Activated CD4-positive, alpha-beta T cell treated with anti-CD3 and anti-CD28 coated beads, Interleukin-2, amount 10 ng/mL, durations not matched to agents 7 days and 5 days (primary cell): ENCODE measurements at regions not wholly inside any gene's neighbourhood (a gene's known extent, or its start where the extent isn't known, plus 50 kb on each side); places are given as distances from the start of the nearest gene placed in this dataset.
"Not testable (repeated sequence)": the region's sequence is repeated elsewhere in the genome, so short reads cannot be mapped to it uniquely, and the experiment has no call there.

Experiments
- CTCF ChIA-PET: fragments of 350-600 bp; sonication (Branson Sonifier 250); formaldehyde crosslinking; loops from one replicate; lab custom pipeline; 2021; ENCODE audit warnings: antibody characterized with exemption; lab: Charles Lee
- POLR2A ChIA-PET: fragments of 350-600 bp; sonication (Branson Sonifier 250); formaldehyde crosslinking; loops from one replicate; lab custom pipeline; 2021; ENCODE audit warnings: antibody characterized with exemption; lab: Charles Lee
- DNase-seq: peaks from one replicate; pipeline ENCODE4 v3.0.0-alpha.2; 2020
- H3K27ac Mint-ChIP-seq: one replicate; pipeline ENCODE4 v1.8.0; 2021; ENCODE audit warnings: mild to moderate bottlenecking, moderate library complexity, mixed read lengths
- H3K27me3 Mint-ChIP-seq: one replicate; pipeline ENCODE4 v1.8.0; 2021; ENCODE audit warnings: mixed read lengths
- H3K36me3 Mint-ChIP-seq: one replicate; pipeline ENCODE4 v1.8.0; 2021; ENCODE audit warnings: low read depth, mixed read lengths
- H3K4me1 Mint-ChIP-seq: one replicate; pipeline ENCODE4 v1.8.0; 2021; ENCODE audit warnings: mixed read lengths
- H3K4me3 Mint-ChIP-seq: one replicate; pipeline ENCODE4 v1.8.0; 2021; ENCODE audit warnings: mild to moderate bottlenecking, moderate library complexity, mixed read lengths
- H3K9me3 Mint-ChIP-seq: one replicate; pipeline ENCODE4 v1.8.0; 2021; ENCODE audit warnings: mixed read lengths

DNA sequence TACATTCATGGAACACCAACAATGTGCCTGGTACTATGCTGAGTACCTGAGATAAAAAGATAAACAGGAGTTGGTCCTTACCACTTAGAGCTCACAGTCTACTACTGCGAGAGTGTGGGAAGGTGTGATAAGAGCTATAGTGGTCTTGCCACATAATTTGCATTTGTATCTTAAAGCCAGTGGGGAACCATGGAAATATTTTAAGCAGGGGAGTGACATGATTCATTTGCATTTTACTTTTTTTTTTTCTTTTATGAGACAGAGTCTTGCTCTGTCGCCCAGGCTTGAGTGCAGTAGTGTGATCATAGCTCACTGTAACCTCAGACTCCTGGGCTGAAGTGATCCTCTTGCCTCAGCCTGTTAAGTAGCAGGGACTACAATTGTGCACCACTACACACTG is 53.6 kb downstream of the SRGAP2 start:
- H3K27ac Mint-ChIP-seq, H3K4me3 Mint-ChIP-seq, H3K36me3 Mint-ChIP-seq, DNase-seq, H3K4me1 Mint-ChIP-seq, POLR2A ChIA-PET, H3K9me3 Mint-ChIP-seq, CTCF ChIA-PET, H3K27me3 Mint-ChIP-seq: not testable (repeated sequence)

DNA sequence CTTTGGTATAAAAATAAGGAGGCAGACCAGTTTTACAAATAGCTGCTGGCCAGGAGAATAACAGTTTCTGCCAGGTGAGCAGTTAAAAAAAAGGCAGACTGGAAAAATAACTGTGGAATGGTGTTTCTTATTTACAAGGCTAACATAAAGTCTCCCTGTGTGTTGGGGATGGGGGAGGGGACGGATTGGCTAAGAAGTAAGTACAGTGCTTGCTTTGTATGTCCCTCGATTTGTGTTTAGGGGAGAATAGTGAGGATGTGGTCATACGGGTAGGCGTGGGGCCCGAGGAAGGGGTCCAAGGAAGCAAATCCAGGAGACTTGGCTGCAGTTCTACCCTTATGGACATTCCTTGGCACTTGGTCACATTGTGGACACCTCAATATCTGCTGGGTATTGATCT is 58.1 kb downstream of the SRGAP2 start:
- H3K4me1 Mint-ChIP-seq, H3K27me3 Mint-ChIP-seq, H3K36me3 Mint-ChIP-seq, DNase-seq, H3K9me3 Mint-ChIP-seq, POLR2A ChIA-PET, H3K27ac Mint-ChIP-seq, H3K4me3 Mint-ChIP-seq, CTCF ChIA-PET: not testable (repeated sequence)

DNA sequence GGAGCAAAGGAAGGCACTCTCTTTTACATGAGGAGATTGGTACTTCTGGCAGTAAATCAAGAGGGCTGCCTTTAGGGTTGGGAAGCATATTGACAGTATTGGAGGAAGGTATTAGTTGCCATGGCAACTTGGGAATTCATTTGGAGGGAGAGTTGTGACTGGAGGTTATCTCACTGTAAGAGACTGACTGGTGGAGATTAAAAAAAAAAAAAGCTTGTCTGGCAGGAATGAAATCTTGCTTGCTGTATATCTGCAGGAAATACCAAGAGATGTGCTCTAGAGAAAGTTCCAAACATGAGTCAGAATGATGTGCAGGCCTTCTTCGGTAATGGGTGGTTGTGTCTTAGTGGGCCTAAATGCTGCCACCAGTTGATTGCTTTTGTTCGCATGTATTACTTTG is 59.1 kb downstream of the SRGAP2 start:
- CTCF ChIA-PET, H3K27ac Mint-ChIP-seq, H3K36me3 Mint-ChIP-seq, H3K9me3 Mint-ChIP-seq, H3K4me1 Mint-ChIP-seq, H3K4me3 Mint-ChIP-seq, DNase-seq, POLR2A ChIA-PET, H3K27me3 Mint-ChIP-seq: not testable (repeated sequence)

DNA sequence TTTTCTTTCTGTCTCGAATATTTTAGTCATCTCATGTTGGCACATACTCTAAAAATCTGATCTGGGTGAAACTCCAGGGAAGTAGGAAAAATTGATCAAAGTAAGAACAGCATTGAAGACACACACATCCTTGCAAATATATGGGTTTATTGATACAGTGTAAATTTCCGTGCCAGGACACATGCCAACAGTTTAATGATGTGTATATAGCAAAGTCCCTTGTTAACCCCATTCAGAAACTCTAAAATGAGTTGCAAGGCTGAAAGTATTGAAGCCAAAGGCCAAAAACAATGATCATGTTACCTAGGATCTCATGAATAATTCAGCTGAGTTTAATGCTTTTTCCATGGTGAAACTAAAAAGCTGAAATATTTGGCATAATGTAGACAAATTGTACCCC is 61.6 kb downstream of the SRGAP2 start:
- H3K27me3 Mint-ChIP-seq, H3K27ac Mint-ChIP-seq, H3K4me3 Mint-ChIP-seq, CTCF ChIA-PET, H3K4me1 Mint-ChIP-seq, DNase-seq, POLR2A ChIA-PET, H3K9me3 Mint-ChIP-seq, H3K36me3 Mint-ChIP-seq: not testable (repeated sequence)

DNA sequence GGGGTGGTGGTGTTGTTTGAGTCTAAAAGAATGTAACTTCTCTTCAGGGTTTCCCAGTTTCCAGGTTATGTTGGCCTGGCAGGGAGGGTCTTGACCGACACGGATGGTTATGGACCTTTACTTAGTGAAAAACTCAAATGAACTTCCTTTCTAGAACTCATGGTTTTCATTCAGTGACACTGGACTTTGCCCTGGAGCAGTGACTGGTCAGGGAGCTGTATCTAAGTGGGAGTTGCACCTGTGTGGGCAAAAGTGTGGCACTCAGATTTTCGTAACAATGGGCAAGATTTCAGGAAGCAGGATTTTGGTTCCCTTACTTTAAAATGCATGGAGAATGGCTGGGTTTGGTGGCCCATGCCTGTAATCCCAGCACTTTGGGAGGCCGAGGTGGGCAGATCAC is 67.8 kb downstream of the SRGAP2 start:
- H3K36me3 Mint-ChIP-seq, CTCF ChIA-PET, H3K4me1 Mint-ChIP-seq, H3K9me3 Mint-ChIP-seq, DNase-seq, H3K4me3 Mint-ChIP-seq, H3K27me3 Mint-ChIP-seq, POLR2A ChIA-PET, H3K27ac Mint-ChIP-seq: not testable (repeated sequence)

DNA sequence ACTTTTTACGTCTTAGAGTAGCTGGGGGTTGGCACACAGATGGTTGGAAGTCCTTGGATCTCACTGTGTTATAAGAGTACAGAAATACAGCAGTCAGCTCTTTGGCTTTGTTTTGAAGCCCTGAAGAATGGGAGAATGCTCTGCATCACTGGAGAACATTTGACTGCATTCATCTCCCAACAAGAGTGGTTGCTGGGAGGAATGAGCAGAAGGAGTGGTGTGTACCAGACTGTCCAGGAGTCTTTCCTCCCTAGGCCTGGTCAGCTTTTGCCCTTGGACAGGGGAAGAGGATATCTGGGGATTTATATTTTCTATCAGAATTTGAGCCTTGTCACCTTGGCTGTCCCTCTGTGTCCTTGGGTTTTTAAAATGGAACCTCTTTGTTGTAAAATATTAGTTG is 69.8 kb downstream of the SRGAP2 start:
- not testable (repeated sequence) for H3K9me3 Mint-ChIP-seq

DNA sequence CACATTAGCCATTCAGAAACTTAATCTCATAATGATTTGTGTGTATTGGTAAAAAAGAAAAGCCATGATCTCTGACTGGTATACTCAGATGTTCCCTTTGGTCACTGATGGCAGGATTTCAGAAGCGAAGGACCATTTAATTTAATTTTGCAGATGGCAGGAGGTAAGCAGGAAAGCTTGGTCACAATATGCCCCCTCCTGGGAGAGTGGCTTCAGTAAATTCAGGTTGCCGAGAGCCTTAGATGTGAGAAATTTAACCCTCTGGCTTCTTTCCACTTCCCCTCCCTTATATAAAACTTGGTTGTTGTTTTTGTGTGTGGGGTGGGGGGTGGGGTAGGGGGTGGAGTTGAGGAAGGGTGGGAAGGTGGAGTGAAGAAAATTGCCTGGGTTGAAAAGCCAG is 72.8 kb downstream of the SRGAP2 start:
- H3K4me3 Mint-ChIP-seq, H3K4me1 Mint-ChIP-seq, POLR2A ChIA-PET, H3K27ac Mint-ChIP-seq, H3K36me3 Mint-ChIP-seq, DNase-seq, H3K9me3 Mint-ChIP-seq, CTCF ChIA-PET, H3K27me3 Mint-ChIP-seq: not testable (repeated sequence)

More for the DNA sequence above, 69.8 kb downstream of the SRGAP2 start:
- H3K4me3 Mint-ChIP-seq, CTCF ChIA-PET, DNase-seq, H3K27me3 Mint-ChIP-seq, H3K36me3 Mint-ChIP-seq, H3K27ac Mint-ChIP-seq, POLR2A ChIA-PET, H3K4me1 Mint-ChIP-seq: not testable (repeated sequence)

DNA sequence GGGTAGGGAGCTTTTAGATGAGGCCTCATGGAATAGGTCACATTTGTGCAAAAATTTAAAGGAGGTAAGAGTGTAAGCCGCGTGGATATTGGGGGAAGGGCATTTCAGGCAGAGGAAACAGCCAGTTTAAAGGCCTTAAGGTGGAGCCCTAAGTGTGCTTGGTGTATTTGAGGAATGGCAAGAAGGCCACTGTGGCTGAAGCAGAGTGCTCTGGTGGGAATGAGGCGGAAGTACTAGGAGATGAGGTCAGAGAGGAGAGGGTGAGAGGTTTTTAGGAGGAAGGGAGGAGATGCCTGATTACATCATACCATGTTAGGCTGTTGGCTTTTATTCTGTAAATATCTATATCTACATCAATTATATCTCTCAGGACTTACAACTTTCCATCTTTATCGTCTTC is 75.3 kb downstream of the SRGAP2 start:
- H3K4me1 Mint-ChIP-seq, H3K36me3 Mint-ChIP-seq, CTCF ChIA-PET, H3K27ac Mint-ChIP-seq, H3K9me3 Mint-ChIP-seq, H3K27me3 Mint-ChIP-seq, H3K4me3 Mint-ChIP-seq, DNase-seq, POLR2A ChIA-PET: not testable (repeated sequence)

DNA sequence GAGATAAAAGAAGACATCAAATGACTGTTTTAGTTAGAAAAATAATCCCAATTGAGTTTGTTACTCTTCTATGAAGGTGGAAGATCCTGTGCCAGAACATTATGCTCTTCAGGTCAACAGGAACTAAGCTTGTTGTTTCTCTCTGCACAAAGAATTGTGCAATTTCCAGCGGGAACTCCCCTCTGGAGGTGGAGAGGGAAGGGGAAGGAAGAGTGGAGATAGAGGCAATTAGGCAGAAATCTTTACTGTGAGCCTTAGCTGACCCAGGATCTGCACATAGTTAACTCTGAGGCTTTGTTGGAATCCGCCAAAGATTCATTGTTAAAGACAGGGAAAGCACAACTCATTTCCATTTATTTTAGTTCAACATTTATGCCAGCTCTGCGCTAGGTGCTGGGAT is 77.3 kb downstream of the SRGAP2 start:
- H3K4me1 Mint-ChIP-seq, DNase-seq, H3K27me3 Mint-ChIP-seq, CTCF ChIA-PET, H3K36me3 Mint-ChIP-seq, POLR2A ChIA-PET, H3K27ac Mint-ChIP-seq, H3K4me3 Mint-ChIP-seq, H3K9me3 Mint-ChIP-seq: not testable (repeated sequence)

DNA sequence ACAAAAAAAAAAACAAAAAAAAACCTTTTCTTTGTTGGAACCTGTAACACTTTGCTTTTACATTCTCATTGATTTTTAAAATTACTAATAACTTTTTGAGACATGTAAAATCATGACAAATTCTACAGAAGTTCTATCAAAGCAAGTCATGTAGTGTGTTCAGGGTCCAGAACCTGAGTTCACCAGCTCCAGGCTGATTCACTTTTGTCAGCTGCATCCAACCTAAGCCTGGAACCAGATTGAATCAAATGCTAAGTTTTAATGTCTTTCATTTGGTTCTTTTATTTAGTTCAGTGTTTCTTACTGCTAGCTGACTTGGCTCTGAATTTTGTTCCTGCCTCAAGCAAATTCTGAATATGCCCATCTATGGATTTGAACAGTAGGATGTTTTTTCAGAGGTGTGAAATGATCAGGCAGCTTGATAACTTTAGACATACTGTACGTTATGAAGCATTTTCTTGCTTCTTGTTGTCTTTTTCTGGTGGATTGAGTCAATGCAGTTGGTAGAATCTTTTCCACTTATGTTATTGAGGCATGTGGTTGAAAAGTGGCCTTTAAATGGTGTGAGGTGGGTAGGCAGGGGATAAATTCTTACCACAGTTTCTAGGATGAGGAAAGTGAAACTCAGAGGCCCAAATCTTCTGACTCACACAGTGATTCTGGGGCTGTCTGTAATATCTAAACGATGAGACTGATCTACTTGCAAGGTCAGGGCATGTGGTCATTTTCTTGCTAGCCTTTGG is 78.7 kb downstream of the SRGAP2 start:
- CTCF ChIA-PET, POLR2A ChIA-PET, DNase-seq, H3K9me3 Mint-ChIP-seq, H3K36me3 Mint-ChIP-seq, H3K4me3 Mint-ChIP-seq, H3K27ac Mint-ChIP-seq, H3K4me1 Mint-ChIP-seq, H3K27me3 Mint-ChIP-seq: not testable (repeated sequence)

DNA sequence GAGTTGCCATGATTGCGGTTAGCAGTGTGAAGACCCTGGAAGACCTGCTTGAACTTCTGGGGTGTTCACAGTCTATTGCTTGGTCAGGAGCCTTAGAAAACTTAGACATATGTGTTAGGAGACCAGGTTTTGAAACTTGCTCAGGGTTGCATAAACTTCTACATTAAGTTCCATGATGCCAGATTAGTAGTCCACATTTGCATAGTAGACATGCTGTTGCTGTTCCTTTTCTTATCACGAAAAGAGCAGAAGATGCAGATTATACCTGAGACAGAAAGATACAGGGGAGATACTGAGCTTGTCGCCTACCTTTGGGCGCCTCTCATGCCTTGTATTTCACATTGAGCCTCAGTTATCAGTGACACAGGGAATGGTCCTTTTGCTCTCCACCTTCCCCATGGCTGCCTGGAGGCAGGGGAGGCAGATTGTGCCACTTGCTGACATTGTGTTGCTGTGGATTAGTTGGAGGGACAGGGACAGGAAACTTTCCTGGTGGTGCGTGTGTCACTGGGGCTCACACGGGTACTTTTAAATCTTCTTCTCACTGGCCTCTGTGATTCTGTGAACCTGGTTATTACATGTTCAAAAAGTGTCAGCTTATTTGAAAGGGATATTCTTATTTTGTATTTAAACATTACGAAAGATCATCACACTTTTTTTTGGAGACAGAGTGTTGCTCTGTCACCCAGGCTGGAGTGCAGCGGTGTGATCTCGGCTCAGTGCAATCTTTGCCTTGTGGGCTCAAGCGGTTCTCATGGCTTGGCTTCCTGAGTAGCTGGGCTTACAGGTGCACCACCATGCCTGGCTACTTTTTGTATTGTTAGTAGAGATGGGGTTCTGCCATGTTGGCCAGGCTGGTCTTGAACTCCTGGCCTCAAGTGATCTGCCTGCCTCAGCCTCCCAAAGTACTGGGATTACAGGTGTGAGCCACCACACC is 82.0 kb downstream of the SRGAP2 start:
- H3K4me3 Mint-ChIP-seq, H3K9me3 Mint-ChIP-seq, POLR2A ChIA-PET, CTCF ChIA-PET, H3K27me3 Mint-ChIP-seq, H3K4me1 Mint-ChIP-seq, H3K27ac Mint-ChIP-seq, H3K36me3 Mint-ChIP-seq, DNase-seq: not testable (repeated sequence)

DNA sequence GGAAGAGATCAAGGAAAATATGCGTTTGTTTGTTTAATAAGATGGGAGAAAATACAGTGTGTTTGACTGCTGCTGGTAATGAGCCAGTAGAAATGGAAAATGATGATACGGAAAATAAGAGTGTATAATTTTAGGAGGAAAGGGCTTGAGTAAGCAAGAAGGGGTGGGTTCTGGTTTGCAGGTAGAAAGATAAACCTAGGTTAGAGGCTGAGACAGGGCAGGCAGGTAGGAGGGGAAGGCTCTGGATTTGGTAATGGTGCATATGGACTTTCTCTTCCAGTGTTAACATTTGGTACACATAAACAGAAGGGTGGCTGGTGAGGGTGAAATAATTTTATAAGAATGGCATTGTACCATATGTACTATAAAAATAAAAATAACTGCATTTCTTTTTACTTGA is 84.4 kb downstream of the SRGAP2 start:
- H3K4me3 Mint-ChIP-seq, CTCF ChIA-PET: not testable (repeated sequence)

DNA sequence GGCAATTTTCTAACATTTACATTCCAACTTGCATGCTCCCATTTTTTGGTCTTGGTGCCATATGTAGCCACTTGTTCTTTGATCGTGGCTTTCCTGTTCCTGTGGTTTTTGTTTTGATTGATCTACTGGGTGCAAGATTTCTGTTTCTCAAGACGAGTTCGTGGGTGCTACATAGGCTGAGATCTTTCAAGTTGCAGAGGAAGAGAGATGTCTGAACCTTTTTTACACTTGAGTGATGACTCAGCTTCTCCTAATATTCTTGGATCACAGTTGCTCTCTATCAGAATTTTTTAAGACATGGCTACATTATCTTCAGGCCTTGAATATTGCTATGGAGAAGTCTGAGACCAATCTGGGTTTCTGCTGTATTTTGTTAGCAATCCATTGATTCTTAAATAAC is 85.1 kb downstream of the SRGAP2 start:
- H3K27ac Mint-ChIP-seq, POLR2A ChIA-PET, H3K9me3 Mint-ChIP-seq, DNase-seq, H3K4me1 Mint-ChIP-seq, CTCF ChIA-PET, H3K36me3 Mint-ChIP-seq, H3K4me3 Mint-ChIP-seq, H3K27me3 Mint-ChIP-seq: not testable (repeated sequence)

More for the DNA sequence above, 84.4 kb downstream of the SRGAP2 start:
- H3K9me3 Mint-ChIP-seq, H3K27ac Mint-ChIP-seq, DNase-seq, H3K4me1 Mint-ChIP-seq, POLR2A ChIA-PET, H3K27me3 Mint-ChIP-seq, H3K36me3 Mint-ChIP-seq: not testable (repeated sequence)
